ENCODE measurements at regions not wholly inside any gene's neighbourhood (a gene's known extent, or its start where the extent isn't known, plus 50 kb on each side); places are given as distances from the start of the nearest gene placed in this dataset.

DNA sequence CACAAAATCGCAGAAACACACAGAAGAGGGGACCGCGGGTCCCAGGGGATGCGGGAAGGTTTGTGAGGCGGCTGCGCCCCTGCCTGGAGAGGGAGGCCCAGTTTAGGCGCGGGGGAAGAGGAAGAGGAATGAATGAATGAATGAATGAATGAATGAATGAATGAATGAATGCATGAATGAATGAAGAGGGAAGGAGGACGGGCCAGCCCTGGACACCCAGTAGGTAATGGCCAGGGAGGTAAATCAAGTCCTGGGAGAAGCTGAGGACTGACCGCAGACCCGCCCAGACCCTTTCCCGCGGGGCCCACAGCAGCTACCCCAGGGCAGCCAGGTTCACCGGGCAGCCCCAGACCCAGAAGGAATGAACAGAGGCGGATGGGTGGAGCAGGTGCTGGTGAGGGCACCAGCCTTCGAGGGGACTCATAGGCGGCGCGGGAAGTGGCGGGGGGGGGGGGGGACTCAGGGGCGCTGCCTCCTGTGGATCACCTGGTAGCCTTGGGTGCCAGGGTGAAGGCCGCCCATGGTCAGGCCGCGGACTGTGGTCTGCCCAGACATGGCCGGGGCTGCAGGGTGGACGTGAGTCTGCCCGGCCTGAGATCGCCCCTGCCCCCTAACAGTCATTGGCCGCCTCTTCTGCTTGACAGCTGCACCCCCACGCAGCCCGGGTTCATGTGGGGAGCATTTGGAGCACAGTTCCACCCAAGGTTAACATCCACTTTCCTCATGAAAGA lies 192.0 kb upstream of the PDE10A start:
- TF ChIP-seq, protein P1, sequence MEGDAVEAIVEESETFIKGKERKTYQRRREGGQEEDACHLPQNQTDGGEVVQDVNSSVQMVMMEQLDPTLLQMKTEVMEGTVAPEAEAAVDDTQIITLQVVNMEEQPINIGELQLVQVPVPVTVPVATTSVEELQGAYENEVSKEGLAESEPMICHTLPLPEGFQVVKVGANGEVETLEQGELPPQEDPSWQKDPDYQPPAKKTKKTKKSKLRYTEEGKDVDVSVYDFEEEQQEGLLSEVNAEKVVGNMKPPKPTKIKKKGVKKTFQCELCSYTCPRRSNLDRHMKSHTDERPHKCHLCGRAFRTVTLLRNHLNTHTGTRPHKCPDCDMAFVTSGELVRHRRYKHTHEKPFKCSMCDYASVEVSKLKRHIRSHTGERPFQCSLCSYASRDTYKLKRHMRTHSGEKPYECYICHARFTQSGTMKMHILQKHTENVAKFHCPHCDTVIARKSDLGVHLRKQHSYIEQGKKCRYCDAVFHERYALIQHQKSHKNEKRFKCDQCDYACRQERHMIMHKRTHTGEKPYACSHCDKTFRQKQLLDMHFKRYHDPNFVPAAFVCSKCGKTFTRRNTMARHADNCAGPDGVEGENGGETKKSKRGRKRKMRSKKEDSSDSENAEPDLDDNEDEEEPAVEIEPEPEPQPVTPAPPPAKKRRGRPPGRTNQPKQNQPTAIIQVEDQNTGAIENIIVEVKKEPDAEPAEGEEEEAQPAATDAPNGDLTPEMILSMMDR (IDR thresholded peaks at IDR 0.05; ENCODE audit: low read depth, low read length, missing control alignments): no peak
- no peak overlapping the region for H3K4me3 ChIP-seq (ENCODE audit: low read depth, low read length)
- DNase-seq (ENCODE audit: low read depth): no peak

DNA sequence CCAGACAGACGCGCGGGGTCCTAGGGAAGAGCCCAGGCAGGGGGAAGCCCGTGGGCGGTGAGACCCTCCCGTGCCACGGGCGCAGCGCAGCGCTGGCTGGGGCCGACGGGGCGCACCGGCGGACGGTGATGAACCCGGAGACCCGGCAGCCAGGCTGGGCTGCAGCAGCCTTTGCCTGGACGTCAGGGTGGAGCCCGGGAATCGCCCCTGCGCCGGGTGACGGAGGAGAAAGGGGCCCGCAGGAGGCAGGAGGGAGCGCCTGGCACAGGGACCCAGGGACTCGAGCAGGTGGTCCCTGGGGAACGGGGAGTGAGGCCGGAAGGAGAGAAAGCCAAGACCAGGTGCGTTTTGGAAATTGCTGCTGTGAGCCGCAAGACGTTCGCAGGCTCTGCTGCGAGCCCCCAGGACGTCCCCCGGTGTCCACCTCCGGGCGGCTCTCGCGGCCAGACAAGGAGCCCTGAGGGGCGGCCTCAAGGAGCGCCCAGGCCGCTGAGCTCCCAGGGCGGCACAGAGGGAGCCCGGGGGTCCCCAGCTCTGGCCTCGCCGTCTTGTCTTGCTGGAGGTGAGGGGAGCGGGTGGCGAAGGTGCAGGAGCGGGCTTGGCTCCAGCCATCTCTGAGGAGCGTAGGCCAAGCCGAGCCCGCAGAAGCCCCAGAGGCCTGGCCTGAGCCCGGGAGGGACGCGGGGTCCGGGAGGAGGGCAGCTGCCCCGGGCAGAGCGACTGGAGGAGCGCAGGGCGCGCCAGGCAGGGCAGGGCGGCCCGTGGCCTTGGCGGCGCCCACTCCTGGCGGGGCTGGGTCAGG lies 191.2 kb upstream of the PDE10A start:
- no peak overlapping the region for H3K4me3 ChIP-seq (ENCODE audit: low read depth, low read length)

DNA sequence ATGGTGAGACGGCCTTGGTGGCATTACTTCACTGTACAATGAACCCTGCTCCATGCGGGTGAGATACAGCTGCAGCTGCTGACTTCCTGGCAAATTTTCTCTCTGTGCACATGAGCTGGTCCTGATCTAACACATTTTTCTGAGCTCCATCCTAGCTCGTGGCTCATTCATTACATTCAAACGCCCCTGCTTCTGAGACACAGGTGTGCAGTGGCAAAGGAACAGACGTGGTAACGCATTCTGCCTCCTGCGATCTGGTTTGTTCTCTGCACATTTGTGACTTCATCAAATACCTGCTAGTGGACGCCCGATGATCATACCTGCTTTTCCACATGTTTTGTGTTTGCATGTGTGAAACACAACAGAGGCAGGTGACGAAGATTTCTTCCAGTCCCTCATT lies 189.6 kb upstream of the PDE10A start:
- no peak overlapping the region for H3K4me3 ChIP-seq (ENCODE audit: low read depth, low read length)
- DNase-seq (ENCODE audit: low read depth): no peak
- TF ChIP-seq, protein P1 (IDR thresholded peaks at IDR 0.05; ENCODE audit: low read depth, low read length, missing control alignments): no peak

More for the DNA sequence above, 191.2 kb upstream of the PDE10A start:
- no peak for DNase-seq (ENCODE audit: low read depth)
- TF ChIP-seq, protein P1 (IDR thresholded peaks at IDR 0.05; ENCODE audit: low read depth, low read length, missing control alignments): no peak

DNA sequence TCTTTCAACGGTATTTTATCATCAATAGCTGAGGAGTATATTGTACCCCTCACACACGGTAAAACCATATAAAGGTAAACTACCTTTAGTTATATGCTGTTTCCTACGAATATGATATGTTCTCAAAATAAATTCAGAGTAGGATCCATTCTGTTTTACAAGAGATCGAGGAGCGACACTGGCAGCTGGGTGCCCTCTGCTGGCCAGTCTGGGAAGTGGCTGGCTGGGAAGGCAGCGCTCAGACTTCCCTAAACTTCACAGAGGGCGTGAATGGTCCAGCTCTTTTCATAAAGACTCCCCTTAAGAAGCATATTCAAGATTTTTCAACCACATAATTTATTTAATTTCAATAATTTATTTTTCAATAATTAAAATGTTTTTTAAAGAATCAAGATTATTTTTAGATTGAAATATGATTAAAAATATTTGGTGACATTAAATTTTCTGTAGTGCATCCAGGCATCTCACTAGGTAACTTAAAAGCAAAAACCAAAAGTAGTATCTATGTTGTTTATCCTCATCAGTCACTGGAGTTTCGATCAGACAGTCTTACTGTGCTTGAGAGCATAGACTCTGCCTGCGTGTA lies 187.5 kb upstream of the PDE10A start:
- TF ChIP-seq, protein P1 (IDR thresholded peaks at IDR 0.05; ENCODE audit: low read depth, low read length, missing control alignments): peak; percentile 94
- no peak overlapping the region for H3K4me3 ChIP-seq (ENCODE audit: low read depth, low read length)
- no peak for DNase-seq (ENCODE audit: low read depth)

DNA sequence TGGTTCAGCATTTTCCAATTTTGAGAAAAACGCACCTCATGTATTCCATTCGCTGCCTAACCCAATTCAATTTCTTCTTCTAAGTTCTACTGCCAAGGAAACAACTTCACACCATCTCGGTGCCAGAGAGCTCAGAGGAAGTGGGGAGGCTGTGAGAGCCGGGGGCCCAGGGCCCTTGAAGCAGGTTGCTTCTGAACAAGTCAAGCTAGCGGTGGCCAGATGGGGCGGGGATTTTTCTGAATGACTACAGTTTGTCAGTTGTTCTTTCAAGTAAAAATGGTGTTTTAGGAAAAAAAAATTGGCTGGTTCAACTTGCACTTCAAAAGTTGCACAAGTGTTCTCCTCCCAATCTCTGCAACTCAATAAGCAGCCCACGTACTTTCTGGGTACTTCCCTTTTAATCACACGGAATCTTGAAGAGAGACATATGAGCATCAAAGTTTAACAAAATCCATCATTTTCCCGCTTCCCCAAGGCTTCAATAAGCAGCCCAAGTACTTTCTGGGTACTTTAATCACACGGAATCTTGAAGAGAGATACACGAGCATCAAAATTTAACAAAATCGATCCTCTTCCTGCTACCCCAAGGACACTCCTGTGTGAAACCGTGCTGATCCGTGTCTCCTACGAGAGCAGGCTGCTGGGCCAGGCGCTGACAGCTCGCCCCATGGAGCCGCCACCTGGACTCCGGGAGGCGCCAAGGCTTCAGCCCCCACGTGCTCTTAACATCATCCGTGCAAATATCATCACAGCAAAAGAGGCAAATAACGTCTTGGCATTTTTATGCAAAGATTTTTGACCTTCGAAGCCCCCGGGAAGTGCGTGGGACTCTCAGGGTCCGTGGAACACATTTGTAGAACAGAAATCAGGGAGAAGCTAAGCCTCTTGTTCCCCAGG lies 186.7 kb upstream of the PDE10A start:
- no peak overlapping the region for H3K4me3 ChIP-seq (ENCODE audit: low read depth, low read length)
- TF ChIP-seq, protein P1 (IDR thresholded peaks at IDR 0.05; ENCODE audit: low read depth, low read length, missing control alignments): no peak
- no peak for DNase-seq (ENCODE audit: low read depth)

DNA sequence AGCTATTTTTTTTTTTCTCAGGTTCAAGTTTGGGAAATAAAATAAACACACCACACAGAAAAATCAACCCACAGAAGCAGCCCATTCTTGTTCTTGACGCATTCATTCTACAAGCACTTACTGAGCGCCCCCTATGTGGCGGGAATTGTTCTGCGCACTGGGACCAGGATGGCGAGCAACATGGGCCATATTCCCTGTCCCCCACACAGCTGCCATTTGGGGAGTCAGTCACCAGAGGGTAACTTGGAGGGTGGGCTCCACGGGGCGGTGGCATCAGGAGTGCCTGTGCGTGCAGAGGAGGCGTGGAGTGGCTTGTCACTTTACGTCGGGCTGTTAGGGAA lies 185.0 kb upstream of the PDE10A start:
- TF ChIP-seq, protein P1 (IDR thresholded peaks at IDR 0.05; ENCODE audit: low read depth, low read length, missing control alignments): peak; percentile 15
- DNase-seq (ENCODE audit: low read depth): no peak
- no peak overlapping the region for H3K4me3 ChIP-seq (ENCODE audit: low read depth, low read length)

All from GM12864 (cell line).